WTC11 (cell line): ENCODE measurements at regions not wholly inside any gene's neighbourhood (a gene's known extent, or its start where the extent isn't known, plus 50 kb on each side); places are given as distances from the start of the nearest gene placed in this dataset.

Experiments used
- CTCF ChIP-seq: fragments of 200-600 bp; IDR thresholded peaks from 2 replicates; pipeline ENCODE4 v1.8.0; 2022; ENCODE audit warnings: antibody characterized with exemption
- TF ChIP-seq, protein P1 (sequence below): sonication (generic); formaldehyde crosslinking; IDR thresholded peaks from 2 replicates; pipeline ENCODE4 v1.8.1; 2023; ENCODE audit warnings: mild to moderate bottlenecking, missing genetic modification reagents
- TF ChIP-seq, protein P2 (sequence below): sonication (generic); formaldehyde crosslinking; IDR thresholded peaks from 2 replicates; pipeline ENCODE4 v1.8.0; 2022; ENCODE audit warnings: mild to moderate bottlenecking, missing genetic modification reagents

GRCh38 chr2:54372361-54372760 lies 83.8 kb upstream of the SPTBN1 start:
- TF ChIP-seq, protein P1, sequence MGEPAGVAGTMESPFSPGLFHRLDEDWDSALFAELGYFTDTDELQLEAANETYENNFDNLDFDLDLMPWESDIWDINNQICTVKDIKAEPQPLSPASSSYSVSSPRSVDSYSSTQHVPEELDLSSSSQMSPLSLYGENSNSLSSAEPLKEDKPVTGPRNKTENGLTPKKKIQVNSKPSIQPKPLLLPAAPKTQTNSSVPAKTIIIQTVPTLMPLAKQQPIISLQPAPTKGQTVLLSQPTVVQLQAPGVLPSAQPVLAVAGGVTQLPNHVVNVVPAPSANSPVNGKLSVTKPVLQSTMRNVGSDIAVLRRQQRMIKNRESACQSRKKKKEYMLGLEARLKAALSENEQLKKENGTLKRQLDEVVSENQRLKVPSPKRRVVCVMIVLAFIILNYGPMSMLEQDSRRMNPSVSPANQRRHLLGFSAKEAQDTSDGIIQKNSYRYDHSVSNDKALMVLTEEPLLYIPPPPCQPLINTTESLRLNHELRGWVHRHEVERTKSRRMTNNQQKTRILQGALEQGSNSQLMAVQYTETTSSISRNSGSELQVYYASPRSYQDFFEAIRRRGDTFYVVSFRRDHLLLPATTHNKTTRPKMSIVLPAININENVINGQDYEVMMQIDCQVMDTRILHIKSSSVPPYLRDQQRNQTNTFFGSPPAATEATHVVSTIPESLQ (CRISPR knock-in tag), result no peak
- TF ChIP-seq CTCF, result no peak
- TF ChIP-seq, protein P2, sequence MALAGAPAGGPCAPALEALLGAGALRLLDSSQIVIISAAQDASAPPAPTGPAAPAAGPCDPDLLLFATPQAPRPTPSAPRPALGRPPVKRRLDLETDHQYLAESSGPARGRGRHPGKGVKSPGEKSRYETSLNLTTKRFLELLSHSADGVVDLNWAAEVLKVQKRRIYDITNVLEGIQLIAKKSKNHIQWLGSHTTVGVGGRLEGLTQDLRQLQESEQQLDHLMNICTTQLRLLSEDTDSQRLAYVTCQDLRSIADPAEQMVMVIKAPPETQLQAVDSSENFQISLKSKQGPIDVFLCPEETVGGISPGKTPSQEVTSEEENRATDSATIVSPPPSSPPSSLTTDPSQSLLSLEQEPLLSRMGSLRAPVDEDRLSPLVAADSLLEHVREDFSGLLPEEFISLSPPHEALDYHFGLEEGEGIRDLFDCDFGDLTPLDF (CRISPR knock-in tag), result no peak
